HG03439 (cell line): ENCODE measurements at regions not wholly inside any gene's neighbourhood (a gene's known extent, or its start where the extent isn't known, plus 50 kb on each side); places are given as distances from the start of the nearest gene placed in this dataset.

Source experiments
- ATAC-seq: cut with Tn5 transposase; IDR thresholded peaks from one replicate; pipeline ENCODE4 v1.9.1; 2021; ENCODE audit warnings: mild to moderate bottlenecking, moderate library complexity; ENCODE audit not compliant: unreplicated experiment

GRCh38 chr5:2255915-2256690 lies 373.4 kb upstream of the IRX4 start:
- ATAC-seq = no peak

GRCh38 chr5:2254880-2255750 lies 372.4 kb upstream of the IRX4 start:
- ATAC-seq = no peak

- ATAC-seq = no peak
These were observed 371.7 kb upstream of the IRX4 start for GRCh38 chr5:2254406-2254805.

GRCh38 chr5:2253040-2253975 lies 370.6 kb upstream of the IRX4 start:
- no peak for ATAC-seq

GRCh38 chr5:2251751-2252150 lies 369.0 kb upstream of the IRX4 start:
- ATAC-seq = no peak

- no peak for ATAC-seq
These were observed 368.6 kb upstream of the IRX4 start for GRCh38 chr5:2251298-2251697.

- no peak for ATAC-seq
These were observed 367.7 kb upstream of the IRX4 start for GRCh38 chr5:2250365-2250950.

- ATAC-seq = no peak
These were observed 366.7 kb upstream of the IRX4 start for GRCh38 chr5:2249442-2249841.

GRCh38 chr5:2249026-2249425 lies 366.3 kb upstream of the IRX4 start:
- ATAC-seq = no peak

- ATAC-seq = no peak
These were observed 359.8 kb upstream of the IRX4 start for GRCh38 chr5:2242539-2242938.

GRCh38 chr5:2241842-2242241 lies 359.1 kb upstream of the IRX4 start:
- ATAC-seq = no peak

GRCh38 chr5:2240118-2240904 lies 357.6 kb upstream of the IRX4 start:
- ATAC-seq = no peak

- ATAC-seq = no peak
These were observed 356.6 kb upstream of the IRX4 start for GRCh38 chr5:2239201-2239910.

- no peak for ATAC-seq
These were observed 356.0 kb upstream of the IRX4 start for GRCh38 chr5:2238732-2239131.

GRCh38 chr5:2227433-2227832 lies 344.7 kb upstream of the IRX4 start:
- no peak for ATAC-seq

- ATAC-seq = no peak
These were observed 342.0 kb upstream of the IRX4 start for GRCh38 chr5:2224689-2225088.

GRCh38 chr5:2223303-2223702 lies 340.6 kb upstream of the IRX4 start:
- no peak for ATAC-seq

GRCh38 chr5:2222246-2222992 lies 339.7 kb upstream of the IRX4 start:
- no peak for ATAC-seq

- no peak for ATAC-seq
These were observed 338.7 kb upstream of the IRX4 start for GRCh38 chr5:2221450-2221849.
